ENCODE measurements at regions not wholly inside any gene's neighbourhood (a gene's known extent, or its start where the extent isn't known, plus 50 kb on each side); places are given as distances from the start of the nearest gene placed in this dataset.

- no peak for DNase-seq
Observed at GRCh38 chr5:5044247-5044840, 95.8 kb upstream of the ADAMTS16 start.

GRCh38 chr5:5046680-5047502, 93.2 kb upstream of the ADAMTS16 start:
- DNase-seq: no peak

GRCh38 chr5:5050801-5051200, 89.3 kb upstream of the ADAMTS16 start:
- DNase-seq: no peak

- no peak for DNase-seq
Observed at GRCh38 chr5:5055712-5056111, 84.4 kb upstream of the ADAMTS16 start.

- DNase-seq: no peak
Observed at GRCh38 chr5:5061836-5062235, 78.3 kb upstream of the ADAMTS16 start.

GRCh38 chr5:5062525-5063302, 77.4 kb upstream of the ADAMTS16 start:
- DNase-seq: no peak

- DNase-seq: no peak
Observed at GRCh38 chr5:5063533-5063953, 76.6 kb upstream of the ADAMTS16 start.

- no peak for DNase-seq
Observed at GRCh38 chr5:5065472-5065871, 74.7 kb upstream of the ADAMTS16 start.

- no peak for DNase-seq
Observed at GRCh38 chr5:5066276-5067186, 73.6 kb upstream of the ADAMTS16 start.

GRCh38 chr5:5069851-5070250, 70.3 kb upstream of the ADAMTS16 start:
- no peak for DNase-seq

GRCh38 chr5:5071554-5071953, 68.6 kb upstream of the ADAMTS16 start:
- no peak for DNase-seq

- no peak for DNase-seq
Observed at GRCh38 chr5:5077236-5077635, 62.9 kb upstream of the ADAMTS16 start.

GRCh38 chr5:5078009-5078897, 61.9 kb upstream of the ADAMTS16 start:
- no peak for DNase-seq

- no peak for DNase-seq
Observed at GRCh38 chr5:5079876-5080275, 60.3 kb upstream of the ADAMTS16 start.

- no peak for DNase-seq
Observed at GRCh38 chr5:5080790-5081189, 59.3 kb upstream of the ADAMTS16 start.

- no peak for DNase-seq
Observed at GRCh38 chr5:5085381-5085780, 54.7 kb upstream of the ADAMTS16 start.

GRCh38 chr5:5089895-5090649, 50.1 kb upstream of the ADAMTS16 start:
- DNase-seq: no peak
